Choroid plexus epithelial cell (primary cell): ENCODE measurements at regions not wholly inside any gene's neighbourhood (a gene's known extent, or its start where the extent isn't known, plus 50 kb on each side); places are given as distances from the start of the nearest gene placed in this dataset.
"Not testable (repeated sequence)": the region's sequence is repeated elsewhere in the genome, so short reads cannot be mapped to it uniquely, and the experiment has no call there.

Source experiments
- DNase-seq: peaks from one replicate; pipeline ENCODE4 v3.0.0-alpha.2; 2010; ENCODE audit warnings: low read depth
- H3K4me3 ChIP-seq: 2 replicates; pipeline ENCODE4 v1.5.1; 2011; ENCODE audit warnings: low read depth, mild to moderate bottlenecking, control low read depth, low read length, moderate library complexity
- TF ChIP-seq, protein P1 (sequence below): conservative IDR thresholded peaks from 2 replicates; pipeline ENCODE4 v1.5.1; 2011; ENCODE audit warnings: low read depth, mild to moderate bottlenecking, control low read depth, inconsistent platforms, low read length, moderate library complexity

DNA sequence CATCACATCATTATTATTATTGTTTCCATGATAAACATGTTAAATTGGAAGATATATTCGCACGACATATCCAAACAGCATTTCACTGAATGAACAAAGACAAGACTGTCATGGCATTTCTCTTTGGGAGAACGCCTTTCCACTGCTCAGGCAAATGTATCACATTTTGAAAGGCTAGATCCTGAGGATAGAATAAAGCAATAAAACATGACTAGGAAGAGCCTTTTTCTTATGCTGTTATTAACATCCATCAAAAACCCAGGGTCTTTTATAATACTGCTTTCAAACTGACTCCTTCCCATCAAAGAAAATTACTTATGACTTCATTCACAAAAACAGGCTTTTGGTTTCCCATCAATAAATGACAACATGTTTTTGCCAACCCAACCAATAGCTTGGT, 630.9 kb downstream of the TMTC2 start:
- TF ChIP-seq, protein P1, sequence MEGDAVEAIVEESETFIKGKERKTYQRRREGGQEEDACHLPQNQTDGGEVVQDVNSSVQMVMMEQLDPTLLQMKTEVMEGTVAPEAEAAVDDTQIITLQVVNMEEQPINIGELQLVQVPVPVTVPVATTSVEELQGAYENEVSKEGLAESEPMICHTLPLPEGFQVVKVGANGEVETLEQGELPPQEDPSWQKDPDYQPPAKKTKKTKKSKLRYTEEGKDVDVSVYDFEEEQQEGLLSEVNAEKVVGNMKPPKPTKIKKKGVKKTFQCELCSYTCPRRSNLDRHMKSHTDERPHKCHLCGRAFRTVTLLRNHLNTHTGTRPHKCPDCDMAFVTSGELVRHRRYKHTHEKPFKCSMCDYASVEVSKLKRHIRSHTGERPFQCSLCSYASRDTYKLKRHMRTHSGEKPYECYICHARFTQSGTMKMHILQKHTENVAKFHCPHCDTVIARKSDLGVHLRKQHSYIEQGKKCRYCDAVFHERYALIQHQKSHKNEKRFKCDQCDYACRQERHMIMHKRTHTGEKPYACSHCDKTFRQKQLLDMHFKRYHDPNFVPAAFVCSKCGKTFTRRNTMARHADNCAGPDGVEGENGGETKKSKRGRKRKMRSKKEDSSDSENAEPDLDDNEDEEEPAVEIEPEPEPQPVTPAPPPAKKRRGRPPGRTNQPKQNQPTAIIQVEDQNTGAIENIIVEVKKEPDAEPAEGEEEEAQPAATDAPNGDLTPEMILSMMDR = no peak
- no peak for DNase-seq
- H3K4me3 ChIP-seq = no peak overlapping the region

GRCh38 chr12:83313827-83314226, 627.1 kb downstream of the TMTC2 start:
- TF ChIP-seq, protein P1 = no peak
- no peak for DNase-seq
- H3K4me3 ChIP-seq = no peak overlapping the region

- DNase-seq = no peak
- no peak overlapping the region for H3K4me3 ChIP-seq
- TF ChIP-seq, protein P1 = no peak
Observed at GRCh38 chr12:83313322-83313721, 626.6 kb downstream of the TMTC2 start.

DNA sequence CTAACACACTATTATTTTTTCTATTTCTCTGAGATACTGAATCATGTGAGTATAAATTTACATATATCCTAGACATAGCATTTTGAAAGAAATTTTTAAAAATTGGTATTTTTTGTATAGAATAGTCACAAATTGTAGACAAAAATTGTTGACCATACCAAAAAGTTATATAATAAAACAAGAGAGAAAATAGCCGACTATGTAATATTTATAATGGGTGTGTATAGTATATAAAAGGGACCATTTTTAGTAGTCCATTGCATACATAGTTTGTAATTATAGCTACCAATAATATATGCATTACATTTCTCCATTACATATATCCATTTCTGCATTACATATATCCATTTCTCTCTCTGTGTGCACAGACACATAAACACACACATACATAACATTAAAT, 590.2 kb downstream of the TMTC2 start:
- H3K4me3 ChIP-seq = no peak overlapping the region
- TF ChIP-seq, protein P1 = no peak
- DNase-seq = no peak

DNA sequence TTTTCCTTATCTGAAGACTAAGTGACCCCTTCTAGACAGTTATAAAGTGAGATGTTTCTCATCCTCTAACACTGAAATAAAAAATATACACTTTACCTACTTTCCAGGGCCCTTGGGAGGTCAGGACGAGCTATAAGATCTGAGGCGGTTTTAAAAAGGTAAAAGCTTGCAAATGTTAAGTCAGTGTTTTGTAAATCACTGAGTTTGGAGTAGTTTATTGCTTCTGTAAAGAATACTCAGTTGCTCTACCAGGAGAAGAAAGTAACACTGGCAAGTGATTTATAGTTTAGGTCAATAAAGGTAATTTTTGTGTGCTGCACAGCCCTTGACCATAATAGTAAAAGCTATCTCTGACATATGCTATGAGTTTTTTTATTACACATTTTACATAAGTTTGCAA, 584.5 kb downstream of the TMTC2 start:
- TF ChIP-seq, protein P1 = no peak
- DNase-seq = no peak
- H3K4me3 ChIP-seq = no peak overlapping the region

GRCh38 chr12:83265808-83266207, 579.1 kb downstream of the TMTC2 start:
- no peak overlapping the region for H3K4me3 ChIP-seq
- no peak for DNase-seq
- TF ChIP-seq, protein P1 = no peak

- DNase-seq = no peak
- TF ChIP-seq, protein P1 = peak; percentile 8
- H3K4me3 ChIP-seq = no peak overlapping the region
Observed at GRCh38 chr12:83261998-83262397, 575.3 kb downstream of the TMTC2 start.

DNA sequence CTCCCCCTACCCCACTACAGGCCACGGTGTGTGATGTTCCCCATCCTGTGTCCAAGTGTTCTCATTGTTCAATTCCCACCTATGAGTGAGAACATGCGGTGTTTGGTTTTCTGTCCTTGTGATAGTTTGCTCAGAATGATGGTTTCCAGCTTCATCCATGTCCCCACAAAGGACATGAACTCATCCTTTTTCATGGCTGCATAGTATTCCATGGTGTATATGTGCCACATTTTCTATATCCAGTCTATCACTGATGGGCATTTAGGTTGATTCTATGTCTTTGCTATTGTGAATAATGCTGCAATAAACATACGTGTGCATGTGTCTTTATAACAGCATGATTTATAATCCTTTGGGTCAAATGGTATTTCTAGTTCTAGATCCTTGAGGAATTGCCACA, 573.4 kb downstream of the TMTC2 start:
- not testable (repeated sequence) for H3K4me3 ChIP-seq, DNase-seq
